ENCODE measurements at regions not wholly inside any gene's neighbourhood (a gene's known extent, or its start where the extent isn't known, plus 50 kb on each side); places are given as distances from the start of the nearest gene placed in this dataset.

DNA sequence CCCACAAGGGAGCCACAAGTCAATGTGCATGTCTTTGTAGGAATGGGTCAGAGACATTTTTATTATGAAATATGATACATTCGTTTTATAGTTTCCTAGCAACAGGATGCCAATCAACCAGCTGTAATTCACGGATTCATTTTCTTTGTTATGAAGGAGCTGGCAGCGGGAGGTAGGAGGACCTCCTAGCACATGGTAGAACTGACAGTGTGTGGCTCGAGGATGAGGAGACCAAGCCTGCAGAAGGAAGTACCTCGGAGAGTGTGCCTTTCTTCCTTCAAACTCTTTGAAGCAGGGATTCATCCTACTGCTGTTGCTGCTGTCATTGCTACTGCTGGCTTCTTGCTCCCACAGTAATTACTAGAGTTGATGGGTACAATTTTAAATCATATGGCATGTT, 504.8 kb upstream of the KLHL29 start:
- Histone ChIP-seq H4K20me1 (ENCODE audit: insufficient read depth, low read length) (no peaks in the 10 kb centered on the region), H2BK5ac (ENCODE audit: low read depth, low read length, poor library complexity, severe bottlenecking) (no peak overlapping the region), H3K23ac (ENCODE audit: low read depth, low read length) (no peak overlapping the region), H3K36me3 (ENCODE audit: control insufficient read depth, insufficient read depth, low read length) (no peaks in the 10 kb centered on the region), H4K91ac (ENCODE audit: insufficient read depth, low read depth, low read length) (no peak overlapping the region), H3K14ac (replicated peaks; ENCODE audit: low read depth, low read length) (no peak overlapping the region), H3K56ac (ENCODE audit: extremely low read depth, insufficient read depth, low read length) (no peak overlapping the region), H3K79me1 (ENCODE audit: low read depth in 1 of 2, low read length in 2 of 2) (no peaks in the 10 kb centered on the region), H2BK20ac (ENCODE audit: low read depth, low read length) (no peak overlapping the region), H2BK120ac (ENCODE audit: low read depth, low read length) (no peak overlapping the region), H3K27ac (ENCODE audit: insufficient read depth, low read length) (no peak overlapping the region), H2AK9ac (replicated peaks; ENCODE audit: low read depth, low read length, poor library complexity) (no peak overlapping the region), H3K4me1 (ENCODE audit: control insufficient read depth, insufficient read depth, low read length) (no peaks in the 10 kb centered on the region), H4K5ac (ENCODE audit: low read depth, low read length) (no peak overlapping the region), H3K9me3 (ENCODE audit: control insufficient read depth, insufficient read depth, low read length) (peaks cover 5% of the 10 kb centered on the region), H3K4me2 (ENCODE audit: low read depth, low read length) (no peak overlapping the region), H2AK5ac (ENCODE audit: low read depth, low read length) (no peak overlapping the region), H3K4ac (ENCODE audit: low read depth, low read length) (no peak overlapping the region), H3K9me1 (ENCODE audit: insufficient read depth, low read length) (no peaks in the 10 kb centered on the region), H4K8ac (ENCODE audit: low read depth in 2 of 2, low read length in 2 of 2) (no peak overlapping the region), H3K27me3 (ENCODE audit: control insufficient read depth, insufficient read depth, low read length) (no peaks in the 10 kb centered on the region), H3K18ac (ENCODE audit: low read depth, low read length) (no peak overlapping the region), H2BK15ac (ENCODE audit: low read depth, low read length) (no peak overlapping the region), H2AFZ (replicated peaks; ENCODE audit: low read length, poor library complexity) (no peak overlapping the region), H3K9ac (ENCODE audit: low read depth, low read length) (no peak overlapping the region), H3K4me3 (ENCODE audit: insufficient read depth, low read depth, low read length) (no peak overlapping the region)
- ATAC-seq (ENCODE audit: low read depth), result no peak
- WGBS, 2 experiments (ENCODE audit: extremely low coverage in 2 of 2, insufficient read length in 1 of 2), result no CpG with 5 or more reads among the region's 5 CpGs
- intact Hi-C loops (cut with micrococcal nuclease), result no loop called here
- CTCF ChIA-PET, result no interaction called here
- BruUV-seq (replicated peaks), result no TSS peak
- dilution Hi-C loops (cut with HindIII; ENCODE audit: low sequenced_read_pairs, unreplicated experiment), result no loop called here
- no peak for TF ChIP-seq RAD21 (IDR thresholded peaks at IDR 0.05; ENCODE audit: low read length)
- TF ChIP-seq, protein P1, sequence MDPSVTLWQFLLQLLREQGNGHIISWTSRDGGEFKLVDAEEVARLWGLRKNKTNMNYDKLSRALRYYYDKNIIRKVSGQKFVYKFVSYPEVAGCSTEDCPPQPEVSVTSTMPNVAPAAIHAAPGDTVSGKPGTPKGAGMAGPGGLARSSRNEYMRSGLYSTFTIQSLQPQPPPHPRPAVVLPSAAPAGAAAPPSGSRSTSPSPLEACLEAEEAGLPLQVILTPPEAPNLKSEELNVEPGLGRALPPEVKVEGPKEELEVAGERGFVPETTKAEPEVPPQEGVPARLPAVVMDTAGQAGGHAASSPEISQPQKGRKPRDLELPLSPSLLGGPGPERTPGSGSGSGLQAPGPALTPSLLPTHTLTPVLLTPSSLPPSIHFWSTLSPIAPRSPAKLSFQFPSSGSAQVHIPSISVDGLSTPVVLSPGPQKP (IDR thresholded peaks at IDR 0.05; ENCODE audit: borderline replicate concordance, low read depth, low read length), result no peak
- TF ChIP-seq, protein P2, sequence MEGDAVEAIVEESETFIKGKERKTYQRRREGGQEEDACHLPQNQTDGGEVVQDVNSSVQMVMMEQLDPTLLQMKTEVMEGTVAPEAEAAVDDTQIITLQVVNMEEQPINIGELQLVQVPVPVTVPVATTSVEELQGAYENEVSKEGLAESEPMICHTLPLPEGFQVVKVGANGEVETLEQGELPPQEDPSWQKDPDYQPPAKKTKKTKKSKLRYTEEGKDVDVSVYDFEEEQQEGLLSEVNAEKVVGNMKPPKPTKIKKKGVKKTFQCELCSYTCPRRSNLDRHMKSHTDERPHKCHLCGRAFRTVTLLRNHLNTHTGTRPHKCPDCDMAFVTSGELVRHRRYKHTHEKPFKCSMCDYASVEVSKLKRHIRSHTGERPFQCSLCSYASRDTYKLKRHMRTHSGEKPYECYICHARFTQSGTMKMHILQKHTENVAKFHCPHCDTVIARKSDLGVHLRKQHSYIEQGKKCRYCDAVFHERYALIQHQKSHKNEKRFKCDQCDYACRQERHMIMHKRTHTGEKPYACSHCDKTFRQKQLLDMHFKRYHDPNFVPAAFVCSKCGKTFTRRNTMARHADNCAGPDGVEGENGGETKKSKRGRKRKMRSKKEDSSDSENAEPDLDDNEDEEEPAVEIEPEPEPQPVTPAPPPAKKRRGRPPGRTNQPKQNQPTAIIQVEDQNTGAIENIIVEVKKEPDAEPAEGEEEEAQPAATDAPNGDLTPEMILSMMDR (conservative IDR thresholded peaks at IDR 0.05; ENCODE audit: low read depth, low read length), result no peak
- no peak for TF ChIP-seq FOS (IDR thresholded peaks at IDR 0.05; ENCODE audit: low read depth, low read length)
- TF ChIP-seq MXI1 (IDR thresholded peaks at IDR 0.05; ENCODE audit: borderline replicate concordance, low read depth, low read length), result no peak
- no peak for TF ChIP-seq MAZ (IDR thresholded peaks at IDR 0.05; ENCODE audit: borderline replicate concordance, low read depth, low read length)
- no peak for TF ChIP-seq NFE2L2 (IDR thresholded peaks at IDR 0.05; ENCODE audit: low read depth, low read length)
- TF ChIP-seq BHLHE40 (IDR thresholded peaks at IDR 0.05; ENCODE audit: low read depth, low read length), result no peak
- TF ChIP-seq POLR2A (IDR thresholded peaks at IDR 0.05; ENCODE audit: low read depth, low read length), result no peak
- no peak for TF ChIP-seq RFX5 (IDR thresholded peaks at IDR 0.05; ENCODE audit: low read depth, low read length)
- TF ChIP-seq CEBPB (IDR thresholded peaks at IDR 0.05; ENCODE audit: low read depth, low read length), result no peak
- DNase-seq, result no peak
- in situ Hi-C loops (cut with MboI; ENCODE audit: low sequenced_read_pairs), result no loop called here
- POLR2A ChIA-PET (ENCODE audit: unreplicated experiment), result no interaction called here

Data from IMR-90 (cell line).